IMR-90 (cell line): ENCODE measurements at regions not wholly inside any gene's neighbourhood (a gene's known extent, or its start where the extent isn't known, plus 50 kb on each side); places are given as distances from the start of the nearest gene placed in this dataset.

Experiments used
- ATAC-seq: fragments of 200-7000 bp; cut with Tn5 transposase; 2 replicates; pipeline ENCODE4 v1.9.1; 2020; ENCODE audit warnings: low read depth, mild to moderate bottlenecking, moderate library complexity
- BruUV-seq: library from RNA; stranded (reverse); fragments of 400-500 nt; replicated peaks from 2 replicates; lab custom pipeline; 2021; lab: Mats Ljungman, UMichigan
- CTCF ChIA-PET: fragments of 300-600 bp; formaldehyde crosslinking; extraction: SDS; loops from one replicate; lab custom pipeline; 2021; ENCODE audit warnings: antibody characterized with exemption; lab: Yijun Ruan, JAX
- POLR2A ChIA-PET: fragments of 300-600 bp; sonication (Branson Sonifier 250); formaldehyde crosslinking; loops from one replicate; lab custom pipeline; 2022; ENCODE audit warnings: antibody characterized with exemption; ENCODE audit not compliant: unreplicated experiment; lab: Charles Lee
- DNase-seq: peaks from one replicate; pipeline ENCODE4 v3.0.0; 2013
- H2AFZ ChIP-seq: replicated peaks from 2 replicates; pipeline ENCODE3; 2013; ENCODE audit warnings: low read length, mild to moderate bottlenecking; ENCODE audit not compliant: poor library complexity
- H2AK5ac ChIP-seq: 2 replicates; pipeline ENCODE4 v1.6.1; 2013; ENCODE audit warnings: low read depth, low read length, inconsistent platforms
- H2AK9ac ChIP-seq: replicated peaks from 2 replicates; pipeline ENCODE3; 2013; ENCODE audit warnings: mild to moderate bottlenecking, low read depth, low read length, moderate library complexity; ENCODE audit not compliant: poor library complexity
- H2BK120ac ChIP-seq: 2 replicates; pipeline ENCODE4 v1.6.1; 2013; ENCODE audit warnings: low read depth, low read length, inconsistent platforms
- H2BK15ac ChIP-seq: 3 replicates; pipeline ENCODE4 v1.6.1; 2013; ENCODE audit warnings: low read depth, low read length, inconsistent platforms
- H2BK20ac ChIP-seq: 2 replicates; pipeline ENCODE4 v1.6.1; 2013; ENCODE audit warnings: low read depth, mild to moderate bottlenecking, inconsistent platforms, low read length, moderate library complexity
- H2BK5ac ChIP-seq: 2 replicates; pipeline ENCODE4 v1.6.1; 2013; ENCODE audit warnings: mild to moderate bottlenecking, low read depth, low read length, inconsistent platforms; ENCODE audit not compliant: poor library complexity, severe bottlenecking
- H3K14ac ChIP-seq: replicated peaks from 2 replicates; pipeline ENCODE4 v1.6.1; 2013; ENCODE audit warnings: low read depth, low read length, inconsistent platforms
- H3K18ac ChIP-seq: 2 replicates; pipeline ENCODE4 v1.6.1; 2013; ENCODE audit warnings: low read depth, low read length, control low read depth
- H3K23ac ChIP-seq: 2 replicates; pipeline ENCODE4 v1.6.1; 2013; ENCODE audit warnings: low read depth, low read length, inconsistent platforms
- H3K27ac ChIP-seq: 2 replicates; pipeline ENCODE4 v1.5.1; 2013; ENCODE audit warnings: mild to moderate bottlenecking, control low read depth, low read length; ENCODE audit not compliant: insufficient read depth
- H3K27me3 ChIP-seq: 2 replicates; pipeline ENCODE4 v1.6.1; 2013; ENCODE audit warnings: low read length; ENCODE audit not compliant: control insufficient read depth, insufficient read depth
- H3K36me3 ChIP-seq: 2 replicates; pipeline ENCODE4 v1.6.1; 2013; ENCODE audit warnings: low read length, mixed read lengths; ENCODE audit not compliant: control insufficient read depth, insufficient read depth
- H3K4ac ChIP-seq: 2 replicates; pipeline ENCODE4 v1.6.1; 2013; ENCODE audit warnings: low read depth, low read length, inconsistent platforms
- H3K4me1 ChIP-seq: 2 replicates; pipeline ENCODE4 v1.6.1; 2013; ENCODE audit warnings: low read length, mixed read lengths; ENCODE audit not compliant: control insufficient read depth, insufficient read depth
- H3K4me2 ChIP-seq: 2 replicates; pipeline ENCODE4 v1.6.1; 2013; ENCODE audit warnings: low read depth, mild to moderate bottlenecking, control low read depth, low read length, moderate library complexity
- H3K4me3 ChIP-seq: 2 replicates; pipeline ENCODE4 v1.5.1; 2013; ENCODE audit warnings: low read depth, mild to moderate bottlenecking, control low read depth, low read length, moderate library complexity; ENCODE audit not compliant: insufficient read depth
- H3K56ac ChIP-seq: 2 replicates; pipeline ENCODE4 v1.6.1; 2013; ENCODE audit warnings: low read length, inconsistent platforms; ENCODE audit not compliant: insufficient read depth; ENCODE audit errors: extremely low read depth
- H3K79me1 ChIP-seq, 2 experiments: 2 replicates each; pipeline ENCODE4 v1.6.1; 2013; ENCODE audit warnings: low read length in 2 of 2, inconsistent platforms in 1 of 2, low read depth in 1 of 2
- H3K9ac ChIP-seq: 2 replicates; pipeline ENCODE4 v1.6.1; 2013; ENCODE audit warnings: low read depth, low read length, control low read depth
- H3K9me1 ChIP-seq: 2 replicates; pipeline ENCODE4 v1.6.1; 2013; ENCODE audit warnings: low read length, inconsistent platforms; ENCODE audit not compliant: insufficient read depth
- H3K9me3 ChIP-seq: 2 replicates; pipeline ENCODE4 v1.6.1; 2013; ENCODE audit warnings: low read length; ENCODE audit not compliant: control insufficient read depth, insufficient read depth
- H4K20me1 ChIP-seq: 2 replicates; pipeline ENCODE4 v1.6.1; 2013; ENCODE audit warnings: low read length, inconsistent platforms; ENCODE audit not compliant: insufficient read depth
- H4K5ac ChIP-seq: 2 replicates; pipeline ENCODE4 v1.6.1; 2013; ENCODE audit warnings: mild to moderate bottlenecking, low read depth, low read length, control low read depth
- H4K8ac ChIP-seq, 2 experiments: 2 replicates each; pipeline ENCODE4 v1.6.1; 2013; ENCODE audit warnings: low read depth in 2 of 2, low read length in 2 of 2, control low read depth in 1 of 2, inconsistent platforms in 1 of 2
- H4K91ac ChIP-seq: 2 replicates; pipeline ENCODE4 v1.6.1; 2013; ENCODE audit warnings: low read depth, low read length, inconsistent platforms; ENCODE audit not compliant: insufficient read depth
- BHLHE40 ChIP-seq: fragments of 150-350 bp; IDR thresholded peaks from 2 replicates; pipeline ENCODE4 v1.6.1; 2016; ENCODE audit warnings: mild to moderate bottlenecking, low read depth, low read length
- CEBPB ChIP-seq: IDR thresholded peaks from 2 replicates; pipeline ENCODE4 v1.6.1; 2012; ENCODE audit warnings: low read depth, low read length, improper control_type of control experiment
- CTCF ChIP-seq: conservative IDR thresholded peaks from 2 replicates; pipeline ENCODE4 v1.5.1; 2012; ENCODE audit warnings: mild to moderate bottlenecking, low read depth, low read length, improper control_type of control experiment
- ELK1 ChIP-seq: fragments of 150-350 bp; IDR thresholded peaks from 2 replicates; pipeline ENCODE4 v1.6.1; 2016; ENCODE audit warnings: low read depth, mild to moderate bottlenecking, low read length, moderate library complexity, borderline replicate concordance
- FOS ChIP-seq: fragments of 150-350 bp; IDR thresholded peaks from 2 replicates; pipeline ENCODE4 v1.6.1; 2016; ENCODE audit warnings: low read depth, low read length
- MAZ ChIP-seq: IDR thresholded peaks from 2 replicates; pipeline ENCODE4 v1.6.1; 2012; ENCODE audit warnings: low read depth, mild to moderate bottlenecking, low read length, improper control_type of control experiment, moderate library complexity, borderline replicate concordance
- MXI1 ChIP-seq: IDR thresholded peaks from 2 replicates; pipeline ENCODE4 v1.6.1; 2012; ENCODE audit warnings: low read depth, mild to moderate bottlenecking, low read length, moderate library complexity, borderline replicate concordance
- POLR2A ChIP-seq: IDR thresholded peaks from 2 replicates; pipeline ENCODE4 v1.6.1; 2012; ENCODE audit warnings: mild to moderate bottlenecking, low read depth, low read length
- RCOR1 ChIP-seq: IDR thresholded peaks from 2 replicates; pipeline ENCODE4 v1.6.1; 2012; ENCODE audit warnings: mild to moderate bottlenecking, low read length, improper control_type of control experiment; ENCODE audit not compliant: insufficient replicate concordance
- SMC3 ChIP-seq: fragments of 150-350 bp; IDR thresholded peaks from 2 replicates; pipeline ENCODE4 v1.6.1; 2016; ENCODE audit warnings: low read depth, mild to moderate bottlenecking, antibody characterized with exemption, low read length, moderate library complexity
- WGBS, 2 experiments: methylation state at CpG; one replicate each; pipeline versions ENCODE4 v1.1.5 to v1.1.7; 2013; ENCODE audit warnings: missing lambda C conversion rate in 2 of 2; ENCODE audit not compliant: insufficient read length in 1 of 2; ENCODE audit errors: extremely low coverage in 2 of 2; 5-methylcytosine and 5-hydroxymethylcytosine counted together
- dilution Hi-C: fragments of 300-500 bp; cut with HindIII; formaldehyde crosslinking; loops from one replicate; pipeline ENCODE4 v1.14.3; 2018; ENCODE audit warnings: low sequenced_read_pairs; ENCODE audit not compliant: unreplicated experiment
- in situ Hi-C: fragments of 300-500 bp; cut with MboI; formaldehyde crosslinking; loops from 3 replicates; pipeline ENCODE4 v1.14.3; 2019; ENCODE audit warnings: low sequenced_read_pairs, inconsistent platforms, mixed read lengths
- intact Hi-C: fragments of 100-400 bp; cut with micrococcal nuclease; formaldehyde crosslinking; loops from 2 replicates; pipeline ENCODE4 v1.10.0; 2022

- Histone ChIP-seq H3K23ac (no peak overlapping the region), H2BK120ac (no peak overlapping the region), H4K5ac (no peak overlapping the region), H2AFZ (no peak overlapping the region), H2BK20ac (no peak overlapping the region), H3K79me1 (no peaks in the 10 kb centered on the region), H3K4me2 (no peak overlapping the region), H3K4me1 (no peaks in the 10 kb centered on the region), H3K4me3 (no peak overlapping the region), H4K91ac (no peak overlapping the region), H2AK5ac (no peak overlapping the region), H3K9me3 (peaks cover 7% of the 10 kb centered on the region; the same call in 1 of the 2 replicates), H3K14ac (no peak overlapping the region), H3K36me3 (no peaks in the 10 kb centered on the region), H4K8ac (no peak overlapping the region), H2BK15ac (no peak overlapping the region), H3K27me3 (no peaks in the 10 kb centered on the region), H3K9ac (no peak overlapping the region), H3K4ac (no peak overlapping the region), H3K9me1 (no peaks in the 10 kb centered on the region), H3K27ac (no peak overlapping the region), H3K56ac (no peak overlapping the region), H3K18ac (no peak overlapping the region), H2BK5ac (no peak overlapping the region), H4K20me1 (no peaks in the 10 kb centered on the region), H2AK9ac (no peak overlapping the region)
- no peak for TF ChIP-seq SMC3
- TF ChIP-seq BHLHE40: no peak
- TF ChIP-seq FOS: no peak
- TF ChIP-seq MXI1: no peak
- no peak for TF ChIP-seq CEBPB
- TF ChIP-seq ELK1: no peak
- TF ChIP-seq MAZ: no peak
- no peak for TF ChIP-seq CTCF
- no peak for TF ChIP-seq RCOR1
- no peak for TF ChIP-seq POLR2A
- no TSS peak for BruUV-seq
- POLR2A ChIA-PET: no interaction called here
- ATAC-seq (no peak), DNase-seq (no peak)
- in situ Hi-C loops: no loop called here
- dilution Hi-C loops: no loop called here
- WGBS, 2 experiments: no CpG with 5 or more reads among the region's 1 CpG
- CTCF ChIA-PET: interaction anchor here (0.7 kb wide), 1 partner anchor 145 kb away, joined by 3 read pairs; no protein-coding TSS in a partner anchor
- intact Hi-C loops: no loop called here
Measured at GRCh38 chr3:68211637-68212036, 557.2 kb upstream of the SUCLG2 start.
